ENCODE measurements at regions not wholly inside any gene's neighbourhood (a gene's known extent, or its start where the extent isn't known, plus 50 kb on each side); places are given as distances from the start of the nearest gene placed in this dataset.

GRCh38 chr6:3643921-3644738, 107.4 kb downstream of the PXDC1 start:
- peak; percentile 25 for DNase-seq (ENCODE audit: low spot score)

GRCh38 chr6:3640868-3641267, 110.6 kb downstream of the PXDC1 start:
- no peak for DNase-seq (ENCODE audit: low spot score)

- DNase-seq (ENCODE audit: low spot score) = no peak
Observed at GRCh38 chr6:3638662-3639061, 112.9 kb downstream of the PXDC1 start.

- no peak for DNase-seq (ENCODE audit: low spot score)
Observed at GRCh38 chr6:3636060-3636459, 115.5 kb downstream of the PXDC1 start.

GRCh38 chr6:3635482-3635881, 116.0 kb downstream of the PXDC1 start:
- DNase-seq (ENCODE audit: low spot score) = no peak

- no peak for DNase-seq (ENCODE audit: low spot score)
Observed at GRCh38 chr6:3634280-3634816, 117.2 kb downstream of the PXDC1 start.

- DNase-seq (ENCODE audit: low spot score) = no peak
Observed at GRCh38 chr6:3633711-3634110, 117.8 kb downstream of the PXDC1 start.

GRCh38 chr6:3631877-3632276, 119.6 kb downstream of the PXDC1 start:
- no peak for DNase-seq (ENCODE audit: low spot score)

- no peak for DNase-seq (ENCODE audit: low spot score)
Observed at GRCh38 chr6:3631186-3631585, 120.3 kb downstream of the PXDC1 start.

GRCh38 chr6:3630258-3630835, 121.2 kb downstream of the PXDC1 start:
- no peak for DNase-seq (ENCODE audit: low spot score)

- no peak for DNase-seq (ENCODE audit: low spot score)
Observed at GRCh38 chr6:3627956-3628835, 123.3 kb downstream of the PXDC1 start.

GRCh38 chr6:3627501-3627900, 124.0 kb downstream of the PXDC1 start:
- no peak for DNase-seq (ENCODE audit: low spot score)

GRCh38 chr6:3625980-3626563, 125.4 kb downstream of the PXDC1 start:
- DNase-seq (ENCODE audit: low spot score) = no peak

GRCh38 chr6:3625149-3625979, 126.1 kb downstream of the PXDC1 start:
- no peak for DNase-seq (ENCODE audit: low spot score)

- DNase-seq (ENCODE audit: low spot score) = no peak
Observed at GRCh38 chr6:3624250-3625136, 127.0 kb downstream of the PXDC1 start.

- DNase-seq (ENCODE audit: low spot score) = no peak
Observed at GRCh38 chr6:3623451-3624249, 127.9 kb downstream of the PXDC1 start.

- DNase-seq (ENCODE audit: low spot score) = no peak
Observed at GRCh38 chr6:3621411-3621810, 130.1 kb downstream of the PXDC1 start.

- DNase-seq (ENCODE audit: low spot score) = no peak
Observed at GRCh38 chr6:3620937-3621336, 130.6 kb downstream of the PXDC1 start.

GRCh38 chr6:3620389-3620788, 131.1 kb downstream of the PXDC1 start:
- DNase-seq (ENCODE audit: low spot score) = no peak
